GM18507 (cell line): ENCODE measurements at regions not wholly inside any gene's neighbourhood (a gene's known extent, or its start where the extent isn't known, plus 50 kb on each side); places are given as distances from the start of the nearest gene placed in this dataset.

Source experiments
- DNase-seq: peaks from one replicate; pipeline ENCODE4 v3.0.0; 2011; ENCODE audit warnings: low read depth; ENCODE audit not compliant: insufficient read length; ENCODE audit errors: extremely low spot score
- FAIRE-seq: peaks from 2 replicates; lab custom pipeline; 2011; peaks lifted over from hg19 to GRCh38; lab: Jason Lieb, UNC

GRCh38 chrY:16959071-16959470 lies 920.9 kb downstream of the CDY2B start:
- no peak for DNase-seq
- FAIRE-seq, result no peak

- FAIRE-seq, result no peak
These were observed 932.8 kb downstream of the CDY2B start for GRCh38 chrY:16947221-16947620.

More at GRCh38 chrY:16947221-16947620, 932.8 kb downstream of the CDY2B start:
- DNase-seq, result no peak
